ENCODE measurements at regions not wholly inside any gene's neighbourhood (a gene's known extent, or its start where the extent isn't known, plus 50 kb on each side); places are given as distances from the start of the nearest gene placed in this dataset.

DNA sequence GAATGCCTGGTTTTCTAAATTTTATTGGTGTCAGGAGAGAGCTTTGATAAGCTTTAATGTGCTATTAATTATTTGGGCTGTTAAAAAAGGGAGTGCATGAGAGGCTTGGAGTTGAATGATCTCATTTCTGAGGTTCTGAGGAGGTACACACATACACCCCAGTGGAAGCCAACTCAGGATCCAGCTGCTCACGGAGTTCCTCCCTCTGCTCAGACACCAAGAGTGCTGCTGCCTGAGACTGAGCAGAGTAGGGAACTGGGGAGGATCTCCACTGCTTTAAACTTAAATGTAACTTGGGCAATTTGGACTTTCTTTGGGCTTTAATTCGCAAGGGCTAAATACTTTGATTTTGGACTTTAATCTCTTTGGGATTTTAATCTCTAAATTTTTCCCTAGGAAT, 414.4 kb upstream of the CADM1 start:
- ATAC-seq: no peak

DNA sequence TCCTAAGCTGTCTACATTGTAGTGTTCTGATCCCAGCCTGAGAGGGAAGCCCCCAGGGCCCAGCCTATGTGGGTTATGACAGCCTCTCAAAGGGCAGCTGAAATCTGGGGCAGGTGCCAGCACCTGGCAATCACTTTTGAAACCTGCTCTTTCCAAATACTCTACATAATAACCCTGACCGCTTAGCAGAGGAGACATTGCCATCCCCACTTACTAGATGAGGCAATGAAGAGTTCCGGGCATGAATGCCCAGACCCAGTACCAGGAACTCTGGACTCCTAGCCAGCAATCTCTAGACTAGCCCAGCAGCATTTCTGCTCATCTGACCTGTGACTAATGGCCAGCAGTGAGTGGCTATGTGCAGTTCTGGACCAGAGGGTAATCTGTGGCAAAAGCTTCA, 412.4 kb upstream of the CADM1 start:
- no peak for ATAC-seq

DNA sequence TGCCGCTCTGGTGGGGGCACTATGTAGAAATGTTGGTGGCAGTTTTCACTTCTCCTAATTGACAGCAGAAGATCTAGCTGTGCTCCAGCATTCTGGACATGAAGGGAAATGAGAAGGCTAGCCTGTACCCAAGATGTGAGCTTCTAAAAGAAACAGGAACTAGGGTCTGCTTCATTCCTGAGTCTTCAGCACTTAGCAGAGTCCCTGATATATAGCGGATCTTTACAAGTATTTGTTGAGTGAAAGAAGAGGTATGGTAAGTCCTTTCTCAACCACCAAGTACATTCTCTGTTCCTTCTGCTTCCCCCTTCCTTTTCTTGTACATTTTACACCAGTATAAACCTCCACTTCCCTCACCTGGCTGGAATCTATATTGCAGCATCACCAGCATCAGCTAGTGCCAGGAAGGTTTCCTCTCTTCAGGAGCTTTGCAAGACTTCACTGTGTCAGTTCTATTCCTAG, 408.3 kb upstream of the CADM1 start:
- no peak for ATAC-seq

DNA sequence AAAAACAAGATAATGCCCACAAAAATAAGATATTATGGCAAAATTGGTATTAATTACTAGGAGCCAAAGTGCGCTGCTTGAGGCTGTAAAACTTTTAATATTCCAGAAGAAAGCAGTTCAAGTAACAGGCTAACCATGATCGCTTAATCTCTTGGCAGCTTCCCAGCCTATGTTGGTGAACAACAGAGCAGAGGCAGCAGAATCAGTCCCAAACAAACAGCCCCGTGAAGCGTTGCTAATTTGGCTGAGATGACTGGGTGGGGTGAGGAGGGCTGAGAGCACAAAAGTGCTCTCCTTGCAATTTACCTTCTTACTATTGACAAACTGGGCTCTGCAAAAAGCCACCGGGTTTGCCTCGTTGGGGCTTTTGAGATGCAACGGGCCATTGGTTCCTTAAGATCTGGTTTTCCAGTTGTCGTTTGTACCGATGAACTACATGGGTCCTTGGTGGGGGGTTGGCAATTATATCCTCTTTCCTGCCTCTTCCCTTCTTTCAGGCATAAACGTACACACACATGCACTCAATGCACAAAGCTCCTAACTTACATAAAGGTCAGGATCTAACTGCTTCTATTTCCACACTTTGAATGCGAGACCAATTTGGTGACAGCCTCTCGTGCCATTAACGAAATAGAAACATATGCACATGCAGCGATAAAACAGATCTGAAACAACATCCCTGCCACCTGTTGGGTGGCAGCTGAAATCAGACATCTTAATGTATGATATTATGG, 407.6 kb upstream of the CADM1 start:
- no peak for ATAC-seq

GRCh38 chr11:115910379-115910778, 406.2 kb upstream of the CADM1 start:
- ATAC-seq: no peak

- no peak for ATAC-seq
Observed at GRCh38 chr11:115906171-115906570, 402.0 kb upstream of the CADM1 start.

DNA sequence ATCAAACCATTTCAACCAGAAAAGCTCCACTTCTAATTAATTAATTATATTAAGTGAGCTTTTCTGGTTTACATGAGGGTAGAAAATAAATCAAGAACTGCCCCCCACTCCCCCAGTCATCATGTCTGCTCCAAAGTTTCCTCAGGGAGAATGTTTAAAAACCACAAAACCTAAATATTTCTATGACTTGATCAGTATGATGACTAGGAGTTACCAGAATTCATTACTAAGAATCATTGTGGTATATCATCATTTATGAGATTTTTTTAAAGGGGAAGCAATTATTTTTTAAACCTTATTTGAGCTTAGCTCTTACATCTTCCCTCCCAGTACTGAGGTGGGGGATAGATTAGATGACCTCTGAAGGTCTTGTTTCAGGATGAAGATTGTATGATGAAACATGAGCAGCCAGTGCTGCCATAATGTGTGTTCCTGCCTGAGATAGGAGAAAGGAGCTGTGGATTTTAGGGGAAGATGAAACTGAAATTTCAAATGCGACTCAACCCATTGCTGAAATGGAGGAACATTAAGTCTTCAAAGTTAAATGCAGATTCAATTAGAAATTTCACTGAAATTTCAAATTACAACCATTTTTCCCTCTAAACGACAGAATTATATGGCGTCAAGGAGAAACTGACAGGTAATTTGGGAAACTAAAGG, 401.3 kb upstream of the CADM1 start:
- ATAC-seq: no peak

- ATAC-seq: no peak
Observed at GRCh38 chr11:115903179-115903578, 399.0 kb upstream of the CADM1 start.

- no peak for ATAC-seq
Observed at GRCh38 chr11:115901069-115901468, 396.9 kb upstream of the CADM1 start.

DNA sequence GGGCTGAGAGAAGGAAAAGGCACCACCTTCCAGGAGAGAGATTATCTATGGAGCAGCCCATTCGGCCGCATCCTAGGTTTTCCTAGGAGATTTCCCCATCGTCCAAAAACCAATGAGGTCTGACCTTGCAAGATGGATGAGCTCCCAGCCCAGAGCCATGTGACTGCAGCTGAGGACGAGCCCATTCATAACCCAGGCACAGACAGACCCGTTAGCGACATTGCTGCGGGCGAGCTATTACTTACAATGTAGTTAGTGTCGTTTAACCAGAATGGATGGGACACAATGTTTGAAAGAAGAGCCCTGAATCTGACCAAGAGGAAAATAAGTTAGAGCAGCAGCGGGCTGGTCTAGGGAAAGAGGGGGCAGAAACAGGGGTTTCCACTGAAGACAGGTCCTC, 395.9 kb upstream of the CADM1 start:
- no peak for ATAC-seq

DNA sequence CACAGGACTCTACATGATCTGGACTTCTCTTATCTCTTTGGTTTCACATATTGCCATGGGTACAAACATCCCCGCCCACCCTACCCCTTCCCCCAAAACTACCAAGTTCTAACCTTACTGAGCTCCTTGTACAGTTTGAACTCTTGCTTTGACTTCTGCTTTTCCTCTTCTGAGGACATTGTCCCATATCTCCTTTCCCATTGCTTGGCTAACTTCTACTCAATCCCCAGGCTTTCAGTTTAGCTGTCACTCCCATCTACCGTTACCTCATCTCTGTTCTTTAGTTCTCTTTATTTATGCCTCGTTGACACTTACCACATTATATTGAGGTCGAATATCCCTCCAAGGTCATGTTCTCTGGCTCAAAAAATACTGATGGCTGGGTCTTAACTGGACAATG, 393.5 kb upstream of the CADM1 start:
- ATAC-seq: no peak

DNA sequence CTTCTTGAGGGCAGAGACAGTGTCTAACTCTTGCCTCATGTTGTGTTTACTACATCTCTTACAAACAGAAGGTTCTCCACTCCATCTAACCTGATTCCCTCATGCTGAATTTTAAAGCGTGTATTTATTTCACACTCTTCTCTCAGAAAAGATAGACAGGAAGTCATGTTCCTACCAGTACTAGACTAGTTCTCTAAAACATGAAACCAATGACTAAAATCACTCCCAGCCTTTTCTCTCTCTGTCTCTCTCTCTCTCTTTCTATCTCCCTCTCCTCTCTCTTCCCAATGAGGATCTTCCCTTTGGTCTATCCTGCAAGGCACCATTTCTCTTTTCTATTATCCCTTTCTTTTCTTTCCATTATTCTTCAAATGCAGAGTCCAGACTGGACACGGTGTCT, 391.9 kb upstream of the CADM1 start:
- no peak for ATAC-seq

- no peak for ATAC-seq
Observed at GRCh38 chr11:115895594-115895993, 391.4 kb upstream of the CADM1 start.

GRCh38 chr11:115894176-115894575, 390.0 kb upstream of the CADM1 start:
- no peak for ATAC-seq

DNA sequence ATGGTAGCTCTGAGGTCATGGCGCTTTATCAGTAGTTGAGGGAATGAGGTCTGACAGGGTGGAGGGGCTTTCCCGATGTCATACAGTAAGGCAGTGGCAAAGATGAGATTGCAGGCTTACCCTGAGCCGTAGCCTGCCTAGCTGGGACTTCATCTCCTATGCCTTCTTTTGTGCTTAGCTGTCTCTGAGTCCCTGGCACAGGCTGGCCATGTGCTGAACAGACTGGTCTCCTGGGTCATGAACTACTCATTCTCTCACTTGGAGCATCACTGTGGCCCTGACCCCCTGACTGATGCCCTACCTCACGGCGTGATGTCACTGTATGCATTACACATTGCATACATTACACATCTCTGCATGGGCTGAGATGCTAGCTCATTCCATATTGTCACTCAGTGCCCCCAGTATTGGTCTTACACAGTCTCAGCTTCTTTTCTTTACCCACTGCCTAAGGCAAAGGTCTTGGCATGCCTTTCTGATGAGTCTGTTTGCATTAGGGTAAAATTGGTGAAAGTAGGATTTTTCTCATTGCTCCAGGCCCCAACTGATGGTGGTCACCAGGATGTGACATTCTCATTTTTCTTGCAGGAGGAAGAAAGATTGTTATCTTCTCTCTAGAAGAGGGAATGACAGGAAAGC, 389.4 kb upstream of the CADM1 start:
- ATAC-seq: no peak

DNA sequence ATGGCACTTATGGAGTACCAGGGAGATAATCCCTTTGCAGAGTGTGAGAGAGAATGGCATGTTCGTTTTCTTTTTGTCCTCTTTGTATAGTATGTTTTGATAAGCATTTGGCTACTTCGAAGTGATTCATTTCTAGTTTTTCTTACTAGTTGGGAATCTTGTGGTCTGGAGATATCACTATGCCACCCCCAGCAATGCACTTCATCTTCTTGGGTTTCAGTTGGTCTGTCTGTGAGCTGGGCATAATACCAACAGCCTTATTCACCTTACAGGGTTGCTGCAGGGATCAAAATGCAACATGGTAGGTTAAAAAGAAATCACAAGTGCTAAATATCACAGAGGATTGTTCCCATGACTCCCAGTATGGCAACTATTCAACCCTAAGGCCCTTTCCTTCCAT, 387.8 kb upstream of the CADM1 start:
- no peak for ATAC-seq

GRCh38 chr11:115891581-115891980, 387.4 kb upstream of the CADM1 start:
- ATAC-seq: no peak

GRCh38 chr11:115890500-115890899, 386.3 kb upstream of the CADM1 start:
- no peak for ATAC-seq

GRCh38 chr11:115889712-115890111, 385.5 kb upstream of the CADM1 start:
- ATAC-seq: no peak

- no peak for ATAC-seq
Observed at GRCh38 chr11:115887727-115888126, 383.5 kb upstream of the CADM1 start.

GRCh38 chr11:115887316-115887715, 383.1 kb upstream of the CADM1 start:
- no peak for ATAC-seq

DNA sequence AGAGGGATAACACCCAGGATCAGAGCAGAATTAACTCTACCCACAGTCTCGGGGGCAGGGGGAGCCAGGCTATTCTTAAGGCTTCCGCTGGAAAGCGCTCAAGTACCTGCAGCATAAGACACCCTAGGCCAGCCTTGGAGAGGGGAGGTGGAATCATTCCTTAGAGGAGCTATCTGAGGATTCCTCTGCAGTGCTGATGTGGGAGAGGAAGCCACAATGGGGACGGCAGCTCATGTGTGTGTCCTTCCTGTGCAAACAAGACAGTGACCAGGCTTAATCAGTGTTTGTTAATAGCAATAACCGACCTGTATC, 382.2 kb upstream of the CADM1 start:
- ATAC-seq: no peak

GRCh38 chr11:115885535-115886421, 381.6 kb upstream of the CADM1 start:
- no peak for ATAC-seq
